ENCODE measurements at regions not wholly inside any gene's neighbourhood (a gene's known extent, or its start where the extent isn't known, plus 50 kb on each side); places are given as distances from the start of the nearest gene placed in this dataset.

DNA sequence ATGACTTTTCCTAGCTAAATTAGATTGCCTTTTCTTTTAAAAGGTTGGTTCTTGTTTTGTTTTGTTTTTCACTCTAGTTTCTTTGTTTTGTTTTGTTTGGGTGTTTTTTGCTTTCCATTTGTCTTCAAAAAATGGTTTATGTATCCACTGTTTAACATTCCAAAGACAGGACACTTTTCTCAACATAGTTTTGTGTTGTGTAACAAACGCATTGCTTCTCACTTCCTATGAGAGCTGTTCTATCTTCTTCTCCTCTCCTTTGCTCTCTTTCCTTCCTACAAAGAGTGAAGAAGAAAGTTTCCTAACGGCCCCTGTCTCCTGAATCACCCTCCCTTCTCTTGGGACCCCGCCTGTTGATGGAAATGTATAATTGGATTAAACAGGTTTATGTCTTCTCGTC lies 539.7 kb downstream of the ACTL7B start:
- no peaks in the 10 kb centered on the region for H3K27me3 ChIP-seq (ENCODE audit: control insufficient read depth in 2 of 2, insufficient read depth in 1 of 2, low read length in 1 of 2)
- no peaks in the 10 kb centered on the region for H3K36me3 ChIP-seq (ENCODE audit: control insufficient read depth in 2 of 2, insufficient read depth in 2 of 2, low read length in 1 of 2)
- H3K9me3 ChIP-seq (ENCODE audit: control insufficient read depth in 2 of 2, insufficient read depth in 1 of 2, low read length in 1 of 2) = no peaks in the 10 kb centered on the region
- 85% methylated on average over 4 of the region's 4 CpGs for WGBS
- no peak overlapping the region for H3K27ac ChIP-seq (ENCODE audit: low read depth in 1 of 2, low read length in 1 of 2)
- no peak overlapping the region for H3K4me3 ChIP-seq (ENCODE audit: low read length in 2 of 2)
- DNase-seq (ENCODE audit: low read depth in 6 of 9, low spot score in 9 of 9) = no peak
- H3K4me1 ChIP-seq (ENCODE audit: control insufficient read depth in 2 of 2, insufficient read depth in 2 of 2, low read length in 2 of 2) = no peaks in the 10 kb centered on the region

- Histone ChIP-seq H3K4me3 (ENCODE audit: low read length in 2 of 2) (no peak overlapping the region), H3K27ac (ENCODE audit: low read depth in 1 of 2, low read length in 1 of 2) (no peak overlapping the region), H3K4me1 (ENCODE audit: control insufficient read depth in 2 of 2, insufficient read depth in 2 of 2, low read length in 2 of 2) (no peaks in the 10 kb centered on the region), H3K36me3 (ENCODE audit: control insufficient read depth in 2 of 2, insufficient read depth in 2 of 2, low read length in 1 of 2) (no peaks in the 10 kb centered on the region), H3K9me3 (ENCODE audit: control insufficient read depth in 2 of 2, insufficient read depth in 1 of 2, low read length in 1 of 2) (no peaks in the 10 kb centered on the region), H3K27me3 (ENCODE audit: control insufficient read depth in 2 of 2, insufficient read depth in 1 of 2, low read length in 1 of 2) (no peaks in the 10 kb centered on the region)
- 90% methylated on average over 3 of the region's 3 CpGs for WGBS
- DNase-seq (ENCODE audit: low read depth in 6 of 9, low spot score in 9 of 9) = no peak
Observed at GRCh38 chr9:108311745-108312144, 544.0 kb downstream of the ACTL7B start.

- Histone ChIP-seq H3K27ac (ENCODE audit: low read depth in 1 of 2, low read length in 1 of 2) (no peak overlapping the region), H3K9me3 (ENCODE audit: control insufficient read depth in 2 of 2, insufficient read depth in 1 of 2, low read length in 1 of 2) (no peaks in the 10 kb centered on the region), H3K4me3 (ENCODE audit: low read length in 2 of 2) (no peak overlapping the region), H3K4me1 (ENCODE audit: control insufficient read depth in 2 of 2, insufficient read depth in 2 of 2, low read length in 2 of 2) (no peaks in the 10 kb centered on the region), H3K36me3 (ENCODE audit: control insufficient read depth in 2 of 2, insufficient read depth in 2 of 2, low read length in 1 of 2) (no peaks in the 10 kb centered on the region), H3K27me3 (ENCODE audit: control insufficient read depth in 2 of 2, insufficient read depth in 1 of 2, low read length in 1 of 2) (no peaks in the 10 kb centered on the region)
- DNase-seq (ENCODE audit: low read depth in 6 of 9, low spot score in 9 of 9) = no peak
- 95% methylated on average over 3 of the region's 3 CpGs for WGBS
Observed at GRCh38 chr9:108310202-108310601, 545.6 kb downstream of the ACTL7B start.

DNA sequence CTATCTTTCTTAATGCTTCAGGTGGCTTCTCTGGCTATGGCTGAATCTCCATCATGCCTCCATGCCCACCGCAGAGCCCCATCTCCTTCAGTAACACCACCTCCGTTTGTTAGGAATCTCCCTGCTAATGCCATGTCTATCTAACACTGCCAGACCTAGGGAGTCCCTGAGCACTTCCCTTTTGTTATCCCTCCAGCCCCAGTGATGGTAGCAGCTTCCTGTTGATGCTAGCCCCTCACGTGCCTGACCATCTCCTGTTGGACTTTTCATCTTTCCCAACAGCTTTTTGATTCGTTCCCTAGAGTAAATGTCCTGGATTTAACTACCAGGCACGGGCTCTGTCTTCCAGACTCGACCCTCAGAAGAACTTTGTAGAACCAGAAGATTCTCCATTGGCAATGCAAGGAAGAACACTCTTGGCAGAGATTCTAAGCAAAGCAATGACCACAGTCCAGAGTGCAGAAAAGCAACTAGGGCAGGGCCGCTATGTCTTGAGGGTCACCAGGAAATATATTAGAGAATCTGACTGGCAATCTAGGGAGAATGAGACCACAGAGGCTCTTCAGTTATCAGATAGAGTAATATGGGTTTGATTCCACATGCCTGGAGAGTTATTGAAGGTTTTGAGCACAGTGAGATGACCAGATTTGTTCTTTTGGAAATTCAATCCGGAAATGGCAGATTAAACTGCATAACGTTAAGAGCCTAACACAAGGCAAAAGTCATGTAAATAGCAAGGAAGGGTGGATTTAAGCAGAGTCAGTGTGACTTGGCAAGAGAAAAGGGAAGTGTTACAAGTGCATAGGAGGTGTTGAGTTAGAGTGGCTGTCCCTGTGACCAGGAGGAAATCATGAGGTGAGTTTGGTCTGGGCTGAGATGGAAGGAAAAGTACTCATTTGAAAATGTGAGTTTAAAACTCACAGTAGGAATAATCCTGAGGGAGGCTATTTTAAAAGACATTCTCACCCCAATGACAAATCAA lies 555.2 kb downstream of the ACTL7B start:
- Histone ChIP-seq H3K27me3 (ENCODE audit: control insufficient read depth in 2 of 2, insufficient read depth in 1 of 2, low read length in 1 of 2) (no peaks in the 10 kb centered on the region), H3K27ac (ENCODE audit: low read depth in 1 of 2, low read length in 1 of 2) (no peak overlapping the region), H3K36me3 (ENCODE audit: control insufficient read depth in 2 of 2, insufficient read depth in 2 of 2, low read length in 1 of 2) (no peaks in the 10 kb centered on the region), H3K9me3 (ENCODE audit: control insufficient read depth in 2 of 2, insufficient read depth in 1 of 2, low read length in 1 of 2) (no peaks in the 10 kb centered on the region), H3K4me1 (ENCODE audit: control insufficient read depth in 2 of 2, insufficient read depth in 2 of 2, low read length in 2 of 2) (no peaks in the 10 kb centered on the region), H3K4me3 (ENCODE audit: low read length in 2 of 2) (no peak overlapping the region)
- DNase-seq (ENCODE audit: low read depth in 6 of 9, low spot score in 9 of 9) = no peak
- WGBS = 51% methylated on average over 9 of the region's 9 CpGs

DNA sequence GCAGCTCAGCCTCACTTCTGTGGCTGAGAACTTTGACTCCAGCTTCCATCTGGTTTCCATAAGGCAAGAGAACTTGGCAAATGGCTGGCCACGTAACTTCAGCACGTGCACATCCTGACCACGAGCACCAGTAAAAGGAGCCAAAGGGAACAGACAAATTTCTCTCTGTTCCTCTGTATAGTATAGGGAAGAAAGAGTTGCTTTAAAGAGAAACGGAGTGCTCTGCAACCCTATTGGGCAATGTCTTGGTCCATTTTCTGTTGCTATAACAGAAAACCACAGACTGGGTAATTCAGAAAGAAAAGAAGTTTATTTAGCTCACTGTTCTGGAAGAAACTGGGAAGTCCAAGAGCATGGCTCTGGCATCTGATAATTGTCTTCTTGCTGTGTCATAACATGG lies 558.7 kb downstream of the ACTL7B start:
- Histone ChIP-seq H3K27ac (ENCODE audit: low read depth in 1 of 2, low read length in 1 of 2) (no peak overlapping the region), H3K36me3 (ENCODE audit: control insufficient read depth in 2 of 2, insufficient read depth in 2 of 2, low read length in 1 of 2) (no peaks in the 10 kb centered on the region), H3K27me3 (ENCODE audit: control insufficient read depth in 2 of 2, insufficient read depth in 1 of 2, low read length in 1 of 2) (no peaks in the 10 kb centered on the region), H3K9me3 (ENCODE audit: control insufficient read depth in 2 of 2, insufficient read depth in 1 of 2, low read length in 1 of 2) (no peaks in the 10 kb centered on the region), H3K4me1 (ENCODE audit: control insufficient read depth in 2 of 2, insufficient read depth in 2 of 2, low read length in 2 of 2) (no peaks in the 10 kb centered on the region), H3K4me3 (ENCODE audit: low read length in 2 of 2) (no peak overlapping the region)
- no peak for DNase-seq (ENCODE audit: low read depth in 6 of 9, low spot score in 9 of 9)
- 91% methylated on average over 4 of the region's 4 CpGs for WGBS

DNA sequence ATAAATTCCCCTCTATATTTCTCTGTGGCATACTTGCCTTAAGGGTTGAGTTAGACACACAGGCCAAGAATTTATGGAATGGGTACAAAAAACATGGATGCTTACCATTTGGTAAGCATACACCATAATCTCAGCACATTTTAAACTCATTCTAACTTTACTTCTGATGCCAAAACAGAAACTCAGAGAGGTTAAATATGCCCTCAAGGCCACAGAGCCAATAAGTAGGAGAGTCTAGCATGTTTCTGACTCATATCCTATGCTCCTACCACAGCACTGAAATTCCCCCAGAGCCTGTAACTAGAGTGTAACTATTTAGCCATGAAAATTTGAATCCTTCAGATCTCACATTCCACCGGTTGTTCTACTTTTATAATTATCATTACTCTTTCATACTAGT lies 559.7 kb downstream of the ACTL7B start:
- no peak for DNase-seq (ENCODE audit: low read depth in 6 of 9, low spot score in 9 of 9)
- H3K36me3 ChIP-seq (ENCODE audit: control insufficient read depth in 2 of 2, insufficient read depth in 2 of 2, low read length in 1 of 2) = no peaks in the 10 kb centered on the region
- WGBS = 95% methylated on average over 1 of the region's 1 CpG
- H3K4me1 ChIP-seq (ENCODE audit: control insufficient read depth in 2 of 2, insufficient read depth in 2 of 2, low read length in 2 of 2) = no peaks in the 10 kb centered on the region
- H3K4me3 ChIP-seq (ENCODE audit: low read length in 2 of 2) = no peak overlapping the region
- H3K9me3 ChIP-seq (ENCODE audit: control insufficient read depth in 2 of 2, insufficient read depth in 1 of 2, low read length in 1 of 2) = no peaks in the 10 kb centered on the region
- H3K27me3 ChIP-seq (ENCODE audit: control insufficient read depth in 2 of 2, insufficient read depth in 1 of 2, low read length in 1 of 2) = no peaks in the 10 kb centered on the region
- H3K27ac ChIP-seq (ENCODE audit: low read depth in 1 of 2, low read length in 1 of 2) = no peak overlapping the region

DNA sequence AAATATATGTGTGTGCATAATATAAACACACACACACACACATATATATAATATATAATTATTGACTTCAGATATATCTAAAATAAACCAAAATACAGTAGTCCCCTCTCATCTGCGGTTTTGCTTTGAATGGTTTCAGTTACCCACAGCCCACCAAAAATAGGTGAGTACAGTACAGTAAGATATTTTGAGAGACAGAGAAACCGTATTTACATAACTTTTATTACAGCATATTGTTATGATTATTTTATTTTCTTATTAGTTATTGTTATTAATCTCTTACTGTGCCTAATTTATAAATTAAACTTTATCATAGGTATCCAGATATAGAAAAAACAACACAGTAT lies 564.2 kb downstream of the ACTL7B start:
- Histone ChIP-seq H3K9me3 (ENCODE audit: control insufficient read depth in 2 of 2, insufficient read depth in 1 of 2, low read length in 1 of 2) (no peaks in the 10 kb centered on the region), H3K27me3 (ENCODE audit: control insufficient read depth in 2 of 2, insufficient read depth in 1 of 2, low read length in 1 of 2) (no peaks in the 10 kb centered on the region), H3K4me1 (ENCODE audit: control insufficient read depth in 2 of 2, insufficient read depth in 2 of 2, low read length in 2 of 2) (no peaks in the 10 kb centered on the region), H3K27ac (ENCODE audit: low read depth in 1 of 2, low read length in 1 of 2) (no peak overlapping the region), H3K36me3 (ENCODE audit: control insufficient read depth in 2 of 2, insufficient read depth in 2 of 2, low read length in 1 of 2) (no peaks in the 10 kb centered on the region), H3K4me3 (ENCODE audit: low read length in 2 of 2) (no peak overlapping the region)
- 95% methylated on average over 2 of the region's 2 CpGs for WGBS
- DNase-seq (ENCODE audit: low read depth in 6 of 9, low spot score in 9 of 9) = no peak

DNA sequence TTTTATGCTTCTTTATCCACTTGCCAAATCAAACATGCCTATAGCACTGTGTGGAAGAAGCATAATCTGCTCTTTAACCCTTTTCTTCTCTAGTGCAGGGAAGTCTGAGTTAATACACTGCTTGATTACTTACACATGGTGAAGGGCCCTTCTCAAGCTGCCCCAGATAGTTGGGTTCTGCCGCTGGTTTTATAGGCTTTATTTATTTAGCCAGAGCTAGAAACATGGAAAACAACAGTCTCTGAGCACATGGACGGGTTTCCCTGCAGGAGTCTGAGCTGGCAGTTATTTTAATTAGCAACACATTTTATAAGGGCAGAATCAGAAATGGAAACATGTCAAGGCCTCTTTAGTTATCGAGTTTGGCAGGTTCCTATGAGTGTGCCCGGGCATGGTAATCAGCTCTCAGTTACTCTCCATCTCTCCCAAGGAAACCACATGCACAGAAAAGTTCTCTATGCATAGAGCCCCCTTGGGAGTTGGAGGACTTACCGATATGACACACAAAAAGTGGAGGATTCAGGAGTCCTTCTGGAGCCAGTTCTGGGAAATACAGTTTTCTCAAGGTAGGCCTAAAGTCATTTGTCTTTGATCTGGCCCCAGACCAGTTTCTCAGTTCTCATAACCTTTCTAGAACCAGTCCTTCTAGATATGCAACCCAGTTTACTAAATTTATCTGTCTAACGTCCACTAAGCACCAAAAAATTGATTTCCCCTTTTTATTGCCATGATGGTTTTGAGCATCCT lies 564.8 kb downstream of the ACTL7B start:
- Histone ChIP-seq H3K4me1 (ENCODE audit: control insufficient read depth in 2 of 2, insufficient read depth in 2 of 2, low read length in 2 of 2) (no peaks in the 10 kb centered on the region), H3K36me3 (ENCODE audit: control insufficient read depth in 2 of 2, insufficient read depth in 2 of 2, low read length in 1 of 2) (no peaks in the 10 kb centered on the region), H3K27me3 (ENCODE audit: control insufficient read depth in 2 of 2, insufficient read depth in 1 of 2, low read length in 1 of 2) (no peaks in the 10 kb centered on the region), H3K4me3 (ENCODE audit: low read length in 2 of 2) (no peak overlapping the region), H3K27ac (ENCODE audit: low read depth in 1 of 2, low read length in 1 of 2) (no peak overlapping the region), H3K9me3 (ENCODE audit: control insufficient read depth in 2 of 2, insufficient read depth in 1 of 2, low read length in 1 of 2) (no peaks in the 10 kb centered on the region)
- no peak for DNase-seq (ENCODE audit: low read depth in 6 of 9, low spot score in 9 of 9)
- 83% methylated on average over 6 of the region's 6 CpGs for WGBS

- Histone ChIP-seq H3K4me3 (ENCODE audit: low read length in 2 of 2) (no peak overlapping the region), H3K27ac (ENCODE audit: low read depth in 1 of 2, low read length in 1 of 2) (no peak overlapping the region)
- 95% methylated on average over 7 of the region's 7 CpGs for WGBS
Observed at GRCh38 chr9:108286638-108287206, 569.1 kb downstream of the ACTL7B start.

More at GRCh38 chr9:108286638-108287206, 569.1 kb downstream of the ACTL7B start:
- DNase-seq (ENCODE audit: low read depth in 6 of 9, low spot score in 9 of 9) = no peak
- Histone ChIP-seq H3K9me3 (ENCODE audit: control insufficient read depth in 2 of 2, insufficient read depth in 1 of 2, low read length in 1 of 2) (no peaks in the 10 kb centered on the region), H3K36me3 (ENCODE audit: control insufficient read depth in 2 of 2, insufficient read depth in 2 of 2, low read length in 1 of 2) (no peaks in the 10 kb centered on the region), H3K27me3 (ENCODE audit: control insufficient read depth in 2 of 2, insufficient read depth in 1 of 2, low read length in 1 of 2) (no peaks in the 10 kb centered on the region), H3K4me1 (ENCODE audit: control insufficient read depth in 2 of 2, insufficient read depth in 2 of 2, low read length in 2 of 2) (no peaks in the 10 kb centered on the region)
